HG03039 (cell line): ENCODE measurements at regions not wholly inside any gene's neighbourhood (a gene's known extent, or its start where the extent isn't known, plus 50 kb on each side); places are given as distances from the start of the nearest gene placed in this dataset.

Experiments
- ATAC-seq: cut with Tn5 transposase; IDR thresholded peaks from one replicate; pipeline ENCODE4 v1.9.1; 2021; ENCODE audit warnings: mild to moderate bottlenecking, moderate library complexity; ENCODE audit not compliant: unreplicated experiment

- ATAC-seq, result no peak
These were observed 256.9 kb downstream of the GPATCH2 start for GRCh38 chr1:217373761-217374701.

GRCh38 chr1:217372049-217372970 lies 258.6 kb downstream of the GPATCH2 start:
- no peak for ATAC-seq

DNA sequence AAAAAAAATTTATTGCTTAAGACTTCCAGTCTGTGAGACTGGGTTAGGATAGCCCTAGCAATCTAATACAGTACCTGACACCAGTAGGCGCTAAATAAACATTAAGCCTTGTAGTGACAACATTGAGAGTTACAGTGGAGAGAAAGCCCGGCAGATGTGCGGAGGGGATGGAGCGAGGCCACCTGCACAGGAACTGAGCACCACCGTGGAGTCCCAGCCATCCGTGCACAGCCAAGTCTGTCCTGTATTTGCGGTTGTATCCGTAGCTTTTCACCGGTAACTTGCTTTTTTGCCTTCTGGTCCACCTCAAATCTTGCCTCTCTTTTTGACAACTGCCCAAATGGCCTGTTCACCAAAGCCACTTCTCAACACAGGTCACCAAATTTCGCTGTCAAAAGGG lies 260.1 kb downstream of the GPATCH2 start:
- ATAC-seq, result no peak

- peak; percentile 3 for ATAC-seq
These were observed 260.8 kb downstream of the GPATCH2 start for GRCh38 chr1:217369996-217370551.

DNA sequence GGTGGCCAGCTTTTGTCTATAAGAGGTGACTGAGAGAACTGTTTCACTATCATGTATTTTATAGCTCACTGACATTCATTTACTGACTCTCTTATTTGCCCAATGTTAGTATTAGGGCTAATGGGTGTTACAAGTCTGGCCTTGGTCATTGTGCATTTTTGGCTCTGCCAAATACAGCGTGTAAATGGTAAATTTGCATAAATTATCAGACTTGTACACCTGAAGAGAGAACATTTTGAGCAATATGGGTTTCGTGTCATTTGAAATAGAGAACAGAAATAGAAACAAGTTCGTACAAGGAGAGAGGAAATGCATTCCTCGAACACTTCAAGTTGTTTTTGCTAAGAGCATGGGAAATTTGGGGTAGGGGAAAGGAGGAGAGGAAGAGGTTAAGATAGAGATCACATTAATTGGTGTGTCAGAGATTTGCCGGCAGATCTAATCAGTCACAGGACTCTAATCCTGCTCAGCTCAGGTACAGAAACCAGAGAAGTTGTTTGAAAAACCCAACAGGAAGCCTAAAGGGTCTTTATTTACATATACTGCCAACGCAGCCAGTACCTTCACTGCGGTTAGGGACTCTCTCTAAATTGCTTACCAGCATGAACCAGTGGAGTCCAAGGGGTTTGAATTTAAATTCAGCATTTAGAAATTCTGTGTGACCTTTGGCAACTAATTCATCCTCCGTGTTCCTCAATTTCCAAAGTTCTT lies 261.5 kb downstream of the GPATCH2 start:
- ATAC-seq, result peak; percentile 95

- ATAC-seq, result no peak
These were observed 266.7 kb downstream of the GPATCH2 start for GRCh38 chr1:217364220-217364619.

DNA sequence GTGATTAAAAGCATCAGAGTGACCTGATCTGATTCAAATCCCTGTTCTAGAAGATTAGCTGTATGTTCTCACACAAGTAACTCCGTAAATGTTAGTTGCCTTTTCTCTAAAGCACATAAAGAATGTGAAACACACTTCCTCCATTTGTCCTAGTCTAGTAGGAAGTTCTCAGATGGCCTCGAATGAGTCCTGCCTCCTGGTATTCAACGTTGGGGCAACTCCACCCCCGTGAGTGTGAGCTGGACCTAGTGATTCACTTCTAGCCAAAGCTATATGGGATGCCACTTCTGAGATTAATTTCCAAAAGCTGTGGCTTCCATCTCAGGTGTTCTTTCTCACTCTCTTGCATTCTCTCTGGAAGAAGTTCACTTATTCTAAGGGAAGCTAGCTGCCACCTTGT lies 267.6 kb downstream of the GPATCH2 start:
- no peak for ATAC-seq

GRCh38 chr1:217360510-217360909 lies 270.4 kb downstream of the GPATCH2 start:
- no peak for ATAC-seq

GRCh38 chr1:217354895-217355294 lies 276.0 kb downstream of the GPATCH2 start:
- ATAC-seq, result no peak

- no peak for ATAC-seq
These were observed 281.8 kb downstream of the GPATCH2 start for GRCh38 chr1:217348960-217349664.

GRCh38 chr1:217344712-217345111 lies 286.2 kb downstream of the GPATCH2 start:
- no peak for ATAC-seq

GRCh38 chr1:217343907-217344306 lies 287.0 kb downstream of the GPATCH2 start:
- no peak for ATAC-seq

DNA sequence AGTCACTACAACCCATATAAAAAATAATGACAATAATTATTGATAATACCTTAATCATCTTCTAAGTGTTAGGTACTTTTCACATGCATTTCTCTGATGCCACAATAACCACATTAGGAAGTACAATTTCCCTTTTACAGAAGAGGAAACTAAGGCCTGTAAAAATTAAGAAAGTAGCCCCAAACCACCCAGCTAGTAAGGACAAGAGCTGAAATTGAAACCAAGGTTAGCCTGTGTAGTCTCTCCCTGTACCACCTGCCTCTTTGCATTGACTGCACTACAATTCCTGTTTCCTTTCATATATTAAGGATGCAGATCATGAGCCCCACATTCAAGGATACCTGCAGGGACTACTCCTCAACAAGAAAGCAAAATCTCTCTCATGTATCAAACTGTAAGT lies 288.8 kb downstream of the GPATCH2 start:
- no peak for ATAC-seq

DNA sequence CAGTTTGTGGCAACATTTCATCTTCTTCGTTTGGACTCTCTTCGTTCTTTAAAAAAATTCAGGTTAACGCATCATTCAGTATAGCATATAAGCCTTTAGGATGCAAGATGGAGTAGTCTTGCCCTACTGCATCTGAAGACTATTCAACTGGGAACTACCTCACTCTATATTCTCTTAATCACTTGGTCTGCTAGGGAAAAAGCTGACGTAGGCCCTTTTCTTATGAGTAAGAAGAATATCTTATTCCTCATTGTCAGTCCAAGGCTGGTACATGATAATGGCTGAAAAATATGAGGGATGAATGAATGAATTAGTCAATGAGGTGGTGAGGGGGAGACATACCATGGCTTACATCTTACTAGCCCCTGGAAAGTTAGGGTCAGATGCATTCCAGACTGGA lies 294.2 kb downstream of the GPATCH2 start:
- no peak for ATAC-seq

DNA sequence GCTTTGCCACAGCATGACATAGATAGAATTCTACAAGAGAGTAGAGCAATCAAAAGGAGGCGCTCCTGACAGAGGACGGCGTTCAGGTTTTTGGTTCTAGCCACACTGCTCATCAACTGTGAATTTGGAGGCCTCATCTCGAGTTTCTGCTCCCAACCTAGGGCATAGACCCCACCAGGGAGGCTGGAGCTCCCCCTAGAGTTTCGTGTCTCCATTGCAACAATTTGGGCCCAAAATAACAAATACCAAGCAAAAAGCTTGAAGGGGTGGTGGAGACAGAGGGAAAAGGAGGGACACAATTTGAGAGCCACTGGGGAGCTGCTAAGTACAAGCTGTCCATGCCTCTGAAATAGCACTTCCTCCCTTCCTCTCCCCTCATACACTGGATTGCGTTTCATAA lies 297.0 kb downstream of the GPATCH2 start:
- ATAC-seq, result no peak

DNA sequence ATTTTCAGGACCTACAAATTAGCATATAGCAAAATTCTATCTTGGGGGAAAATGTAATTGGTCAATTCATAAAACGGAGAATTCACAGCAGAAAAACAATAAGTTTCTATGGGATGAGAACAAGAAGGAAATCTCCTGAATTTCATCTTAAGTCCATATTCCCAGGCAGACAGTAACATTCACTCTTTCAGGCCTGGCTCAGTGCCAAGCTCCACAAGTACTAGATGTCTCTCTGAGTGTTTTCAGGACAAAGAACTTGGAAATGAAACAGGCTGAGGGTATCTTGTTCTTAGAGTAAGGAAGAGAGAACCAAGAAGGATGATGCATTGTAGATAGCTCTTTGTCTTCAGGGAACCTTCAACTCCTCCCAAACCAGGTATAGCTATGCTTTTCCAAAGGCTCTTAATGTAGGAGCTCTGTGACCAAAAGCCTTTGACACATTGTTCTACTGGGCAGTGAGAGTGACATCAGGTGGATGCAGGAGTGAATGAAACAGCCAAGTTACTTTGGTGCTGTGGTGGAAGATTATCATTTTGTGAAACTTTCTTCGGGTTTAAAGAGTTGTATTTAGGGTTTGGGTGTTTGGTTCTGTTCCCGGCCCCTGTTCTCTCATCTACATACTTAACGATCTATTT lies 298.3 kb downstream of the GPATCH2 start:
- ATAC-seq, result no peak

- no peak for ATAC-seq
These were observed 299.2 kb downstream of the GPATCH2 start for GRCh38 chr1:217331698-217332097.

- no peak for ATAC-seq
These were observed 303.0 kb downstream of the GPATCH2 start for GRCh38 chr1:217327901-217328300.

DNA sequence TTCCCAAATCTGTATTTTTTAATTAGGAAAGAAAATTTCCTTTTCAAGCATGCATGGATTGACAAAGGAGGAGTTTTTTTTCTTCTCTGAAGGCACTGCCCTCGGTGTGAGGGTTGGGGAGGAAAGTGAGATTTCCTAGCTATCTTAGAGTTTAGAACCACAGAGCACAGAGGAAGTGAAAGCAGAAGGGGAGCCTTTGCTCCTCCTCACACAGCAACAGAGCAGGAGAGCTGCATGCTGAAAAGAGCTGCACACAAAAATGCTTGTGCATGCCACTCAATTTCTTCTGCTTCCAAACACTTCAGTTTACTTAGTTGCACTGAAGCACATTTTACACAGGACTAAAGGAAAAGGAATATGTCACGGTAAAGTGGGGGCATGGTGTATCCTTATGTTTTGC lies 308.1 kb downstream of the GPATCH2 start:
- peak; percentile 99 for ATAC-seq

- no peak for ATAC-seq
These were observed 315.5 kb downstream of the GPATCH2 start for GRCh38 chr1:217315346-217315745.
